GM12891 (cell line): ENCODE measurements at regions not wholly inside any gene's neighbourhood (a gene's known extent, or its start where the extent isn't known, plus 50 kb on each side); places are given as distances from the start of the nearest gene placed in this dataset.

Experiments used
- POLR2A ChIP-seq: IDR thresholded peaks from 2 replicates; pipeline ENCODE4 v1.6.1; 2011; ENCODE audit warnings: low read depth, low read length, control low read depth
- POLR2AphosphoS5 ChIP-seq: IDR thresholded peaks from 2 replicates; pipeline ENCODE4 v1.6.1; 2011; ENCODE audit warnings: low read depth, low read length, control low read depth
- SPI1 ChIP-seq: IDR thresholded peaks from 2 replicates; pipeline ENCODE4 v1.6.1; 2011; ENCODE audit warnings: low read depth, low read length, control low read depth
- TAF1 ChIP-seq: IDR thresholded peaks from 2 replicates; pipeline ENCODE4 v1.6.1; 2011; ENCODE audit warnings: low read depth, low read length, control low read depth

GRCh38 chr6:120604510-120604909 lies 729.8 kb downstream of the TBC1D32 start:
- TF ChIP-seq TAF1 (no peak), POLR2A (no peak), POLR2AphosphoS5 (no peak), SPI1 (no peak)
